ACHN (cell line): ENCODE measurements at regions not wholly inside any gene's neighbourhood (a gene's known extent, or its start where the extent isn't known, plus 50 kb on each side); places are given as distances from the start of the nearest gene placed in this dataset.
"Not testable (repeated sequence)": the region's sequence is repeated elsewhere in the genome, so short reads cannot be mapped to it uniquely, and the experiment has no call there.

Source experiments
- DNase-seq: peaks from one replicate; pipeline ENCODE4 v3.0.0-alpha.2; 2015
- in situ Hi-C: cut with HindIII; loops from 2 replicates; pipeline ENCODE4 v1.10.0; 2017; ENCODE audit warnings: low sequenced_read_pairs, low pct_ligation_motif_present, low pct_unique_long_range_greater_than_20kb

DNA sequence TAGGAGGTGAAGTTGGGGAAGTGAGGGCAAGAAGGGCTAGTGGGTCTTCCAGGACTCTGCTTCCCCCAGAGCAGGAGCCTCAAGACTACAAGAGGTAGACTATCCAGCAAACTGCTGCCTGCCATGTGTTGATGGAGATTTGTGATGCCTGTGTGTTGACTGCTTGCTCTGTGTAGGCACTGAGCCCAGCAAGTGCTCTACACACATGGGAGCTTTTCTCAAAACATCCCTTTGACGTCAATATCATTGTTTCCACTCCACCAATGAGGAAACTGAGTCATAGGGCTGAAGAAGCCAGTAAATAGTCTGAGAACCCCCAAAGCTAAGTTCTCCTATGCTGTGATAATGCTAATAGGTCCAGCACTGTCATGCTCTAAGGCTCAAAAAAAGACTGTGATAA, 207.2 kb upstream of the NFIA start:
- no peak for DNase-seq
- in situ Hi-C loops, result no loop called here

DNA sequence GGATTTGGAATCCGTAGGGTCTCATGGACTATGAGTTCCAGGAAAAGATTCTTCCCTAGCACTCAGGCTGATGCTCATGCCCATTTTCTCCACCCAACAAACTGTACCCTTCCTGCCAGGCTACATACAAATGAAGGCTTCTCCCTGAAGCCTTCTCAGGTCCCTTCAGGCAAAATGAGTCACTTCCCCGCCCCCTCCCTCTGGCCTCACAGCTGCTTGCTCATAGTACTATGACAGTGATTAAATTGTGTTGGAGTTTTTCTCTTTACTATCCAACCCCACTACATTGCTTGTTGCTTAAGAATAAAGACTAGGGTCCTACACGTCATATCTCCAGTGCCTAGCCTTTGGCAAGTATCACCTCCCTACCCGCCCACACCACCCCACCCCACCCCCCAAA, 207.6 kb upstream of the NFIA start:
- DNase-seq, result no peak
- in situ Hi-C loops, result no loop called here

DNA sequence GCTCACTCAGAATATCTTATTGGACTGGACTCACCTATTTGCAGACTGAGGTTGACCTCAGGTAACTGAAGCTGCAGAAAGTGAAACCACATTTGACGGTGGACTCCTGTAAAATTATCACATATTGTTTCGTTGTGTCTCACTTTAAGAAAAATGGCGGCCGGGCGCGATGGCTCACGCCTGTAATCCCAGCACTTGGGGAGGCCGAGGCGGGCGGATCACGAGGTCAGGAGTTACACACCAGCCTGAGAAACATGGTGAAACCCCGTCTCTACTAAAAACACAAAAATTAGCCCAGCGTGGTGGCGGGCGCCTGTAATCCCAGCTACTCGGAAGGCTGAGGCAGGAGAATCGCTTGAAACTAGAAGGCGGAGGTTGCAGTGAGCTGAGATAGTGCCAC, 209.0 kb upstream of the NFIA start:
- in situ Hi-C loops, DNase-seq: not testable (repeated sequence)

- DNase-seq, result no peak
- in situ Hi-C loops, result no loop called here
Measured at GRCh38 chr1:60872426-60873054, 209.8 kb upstream of the NFIA start.

DNA sequence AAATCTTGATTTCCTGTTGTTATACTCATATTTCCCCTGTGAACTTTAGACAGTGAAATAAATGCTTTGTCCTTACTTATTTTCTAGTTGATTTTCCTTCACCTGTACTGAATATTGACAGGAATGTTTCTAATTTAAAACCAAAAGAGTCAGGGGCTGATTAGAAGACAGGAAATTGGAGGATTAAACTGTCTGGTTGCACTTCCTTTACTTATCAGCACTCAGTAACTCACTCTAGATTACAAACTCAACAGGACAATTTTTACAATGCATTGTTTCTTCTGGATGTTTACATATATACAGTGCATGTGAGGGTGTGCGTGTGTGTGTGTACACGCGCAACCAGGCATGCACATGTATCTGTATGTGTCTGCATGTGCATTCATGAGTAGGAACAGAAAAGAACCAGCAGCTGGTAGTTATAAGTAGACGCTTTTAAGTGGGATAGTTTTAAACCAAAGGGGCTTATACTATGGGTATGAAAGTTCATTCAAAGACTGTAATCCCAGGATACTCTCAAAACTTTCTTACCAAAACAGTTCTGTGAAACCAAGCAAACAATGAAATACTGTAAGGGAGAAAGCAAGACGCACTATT, 212.0 kb upstream of the NFIA start:
- DNase-seq, result no peak
- in situ Hi-C loops, result no loop called here

- no peak for DNase-seq
- in situ Hi-C loops, result no loop called here
Measured at GRCh38 chr1:60868901-60869663, 213.3 kb upstream of the NFIA start.

- DNase-seq, result no peak
- in situ Hi-C loops, result no loop called here
Measured at GRCh38 chr1:60867782-60868181, 214.6 kb upstream of the NFIA start.

GRCh38 chr1:60866917-60867531, 215.3 kb upstream of the NFIA start:
- no peak for DNase-seq
- in situ Hi-C loops, result no loop called here

DNA sequence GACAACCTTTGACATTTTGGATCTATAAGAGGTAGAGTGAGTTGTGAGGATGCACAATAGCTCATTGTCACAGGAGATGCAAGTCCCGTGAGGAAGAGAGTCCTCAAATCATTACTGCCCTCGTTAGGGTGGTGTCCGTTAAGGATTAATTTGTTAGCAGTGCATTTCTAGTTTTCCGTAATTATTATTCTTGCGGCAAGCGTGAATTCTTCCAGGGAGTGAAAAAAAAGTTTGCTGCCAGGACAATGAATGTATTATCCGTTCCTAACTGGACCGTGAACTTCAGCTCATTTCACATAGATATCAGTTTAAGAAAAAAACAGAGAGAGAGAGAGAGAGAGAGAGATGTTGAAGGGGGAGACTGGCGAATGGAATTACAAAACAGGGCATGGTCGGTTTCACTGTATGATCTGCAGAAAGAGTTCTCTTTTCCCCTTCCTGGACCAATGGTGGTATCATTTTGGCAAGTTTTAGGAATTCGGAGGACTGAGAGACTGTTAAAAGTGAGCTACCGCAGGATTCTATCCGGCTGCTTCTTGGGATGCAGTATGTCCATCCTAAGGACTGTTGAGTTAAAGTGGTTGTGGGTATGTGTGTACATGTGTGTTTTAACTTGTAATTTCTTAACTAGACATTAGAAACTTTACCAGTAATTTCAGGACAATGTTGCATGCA, 216.0 kb upstream of the NFIA start:
- in situ Hi-C loops, result no loop called here
- DNase-seq, result no peak

DNA sequence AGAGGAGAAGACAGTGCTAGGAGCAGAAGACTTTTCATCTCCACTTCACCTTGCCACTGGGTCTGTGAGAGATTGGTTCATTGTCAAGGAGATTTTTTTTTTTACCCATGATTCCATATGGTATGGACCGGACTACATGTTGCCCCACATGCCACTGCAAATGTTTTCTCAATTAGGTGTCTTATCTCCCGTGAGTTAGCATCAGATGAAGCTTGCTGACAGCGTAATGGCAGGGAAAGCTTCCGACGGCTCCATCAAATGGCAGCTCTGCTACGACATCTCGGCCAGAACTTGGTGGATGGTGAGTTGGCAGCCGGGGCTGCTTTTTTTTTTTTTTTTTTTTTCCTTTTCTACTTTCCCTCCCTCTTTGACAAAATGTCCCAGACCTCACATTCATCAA, 217.2 kb upstream of the NFIA start:
- in situ Hi-C loops, result no loop called here
- no peak for DNase-seq

GRCh38 chr1:60864722-60865121, 217.6 kb upstream of the NFIA start:
- in situ Hi-C loops, result no loop called here
- no peak for DNase-seq

DNA sequence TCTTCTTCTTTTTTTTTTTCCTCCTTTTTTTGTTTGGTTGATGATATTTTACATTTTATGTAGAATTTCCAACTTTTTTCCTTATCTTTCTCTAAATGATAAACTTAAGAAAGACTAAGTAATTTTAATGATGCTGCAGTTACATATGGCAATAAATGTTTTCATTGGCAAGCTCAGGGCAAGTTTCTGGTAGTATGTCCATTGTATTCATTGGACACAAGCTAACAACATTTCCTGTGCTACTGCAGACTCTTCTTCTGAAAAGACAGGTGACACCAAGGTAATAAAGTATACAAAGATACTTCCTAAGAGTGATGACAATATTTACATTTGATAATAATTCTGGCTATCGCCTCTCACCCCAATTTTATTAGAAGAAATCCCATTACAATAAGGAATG, 219.2 kb upstream of the NFIA start:
- DNase-seq, result no peak
- in situ Hi-C loops, result no loop called here

DNA sequence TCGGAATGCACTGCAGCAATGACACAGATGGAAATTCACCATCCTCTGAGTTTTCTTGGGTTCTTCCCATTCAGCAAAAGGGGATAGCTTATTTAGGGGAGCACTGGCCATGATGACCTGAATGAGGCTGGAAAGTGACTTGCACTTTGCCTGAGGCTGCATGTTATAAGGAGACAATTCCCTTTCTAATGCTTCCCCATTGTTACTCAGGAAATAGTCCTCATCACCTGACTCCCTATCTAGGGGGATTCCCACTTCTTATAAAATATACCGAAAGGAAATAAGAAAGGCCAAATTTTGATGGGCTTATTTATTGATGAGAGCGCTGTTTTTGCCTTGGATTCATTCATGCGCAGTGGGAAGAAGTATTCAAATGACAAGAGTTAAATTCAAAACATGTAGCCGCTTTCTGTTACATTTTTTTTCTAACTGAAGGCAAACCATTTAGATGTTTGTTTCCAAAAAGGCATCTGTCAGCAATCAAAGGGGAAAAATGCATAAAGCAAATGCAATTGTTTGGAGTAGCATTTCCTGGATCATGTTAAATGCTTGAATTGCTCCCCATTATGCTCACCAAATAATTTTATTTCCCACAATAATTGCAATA, 220.3 kb upstream of the NFIA start:
- no peak for DNase-seq
- in situ Hi-C loops, result no loop called here

- DNase-seq, result no peak
- in situ Hi-C loops, result no loop called here
Measured at GRCh38 chr1:60859111-60859510, 223.2 kb upstream of the NFIA start.

- DNase-seq, result no peak
- in situ Hi-C loops, result no loop called here
Measured at GRCh38 chr1:60857851-60858250, 224.5 kb upstream of the NFIA start.

GRCh38 chr1:60850084-60850483, 232.3 kb upstream of the NFIA start:
- DNase-seq, result no peak
- in situ Hi-C loops, result no loop called here

GRCh38 chr1:60849401-60849800, 233.0 kb upstream of the NFIA start:
- in situ Hi-C loops, result no loop called here
- DNase-seq, result no peak

GRCh38 chr1:60848583-60849188, 233.7 kb upstream of the NFIA start:
- peak; percentile 37 for DNase-seq
- in situ Hi-C loops, result no loop called here
